Effector CD8-positive, alpha-beta T cell (primary cell): ENCODE measurements at regions not wholly inside any gene's neighbourhood (a gene's known extent, or its start where the extent isn't known, plus 50 kb on each side); places are given as distances from the start of the nearest gene placed in this dataset.

Experiments used
- DNase-seq: peaks from one replicate; lab custom pipeline; 2025; lab: John Stamatoyannopoulos, UW

GRCh38 chr6:6918216-6918983 is 189.4 kb upstream of the RREB1 start:
- DNase-seq, result no peak

DNA sequence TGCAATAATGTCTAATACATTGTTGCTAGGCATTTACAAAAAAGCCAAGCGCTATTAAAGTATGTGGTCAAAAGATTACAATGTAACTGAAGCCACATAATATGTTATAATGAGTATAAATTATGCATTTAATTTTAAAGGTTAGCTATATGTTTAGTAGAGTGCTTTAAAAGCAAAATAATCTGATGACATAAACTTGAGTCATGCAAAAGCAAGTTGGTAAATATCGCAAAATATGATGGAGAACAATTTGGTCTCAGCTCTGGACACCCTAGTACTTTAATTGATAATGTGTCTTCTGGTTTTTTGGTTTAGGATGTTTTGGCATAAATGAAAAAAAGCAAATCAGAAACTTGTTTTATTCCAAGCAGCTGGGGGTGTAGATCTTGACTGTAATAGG is 188.6 kb upstream of the RREB1 start:
- DNase-seq, result no peak

DNA sequence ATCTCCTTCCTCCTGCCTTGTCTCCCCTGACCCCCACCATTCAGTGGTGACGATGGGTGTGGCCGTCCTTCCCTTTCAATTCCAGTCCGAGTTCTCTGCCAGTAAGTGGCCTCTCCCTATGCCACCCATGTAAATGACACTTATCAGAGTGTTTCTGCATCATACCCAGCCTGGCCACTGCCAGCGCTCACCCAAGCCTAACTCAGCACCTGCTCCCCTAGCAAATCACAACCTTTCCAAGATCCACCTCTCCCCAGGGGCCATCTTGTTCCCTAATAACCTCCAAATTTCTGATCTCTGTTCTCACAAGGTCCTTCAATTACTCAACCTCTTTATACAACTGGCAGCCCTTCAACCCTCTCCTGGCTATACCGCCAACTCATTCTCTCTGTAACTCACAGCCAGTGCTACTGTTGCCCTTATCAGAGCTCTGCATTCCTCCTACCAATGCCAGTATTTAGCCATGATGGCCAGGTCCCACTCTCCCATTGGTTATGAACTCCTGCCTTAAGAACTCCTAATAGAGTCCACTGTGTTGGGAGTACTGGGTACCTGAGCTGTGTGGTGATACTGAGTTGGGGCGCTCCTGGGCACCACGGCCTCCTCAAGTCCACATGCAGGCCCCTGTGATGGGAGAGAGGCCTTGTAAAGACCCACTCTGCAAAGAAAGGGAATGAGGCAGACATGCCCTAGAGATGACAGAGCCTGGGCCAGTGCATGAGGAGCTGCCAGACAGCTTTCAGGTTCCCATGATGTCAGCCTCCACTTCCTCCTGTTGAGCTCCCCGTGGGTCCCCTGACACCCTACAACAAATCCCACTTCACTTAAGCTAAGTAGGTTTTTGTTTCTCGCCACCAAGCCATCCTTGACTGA is 187.4 kb upstream of the RREB1 start:
- DNase-seq, result no peak

GRCh38 chr6:6920987-6921313 is 186.8 kb upstream of the RREB1 start:
- no peak for DNase-seq

DNA sequence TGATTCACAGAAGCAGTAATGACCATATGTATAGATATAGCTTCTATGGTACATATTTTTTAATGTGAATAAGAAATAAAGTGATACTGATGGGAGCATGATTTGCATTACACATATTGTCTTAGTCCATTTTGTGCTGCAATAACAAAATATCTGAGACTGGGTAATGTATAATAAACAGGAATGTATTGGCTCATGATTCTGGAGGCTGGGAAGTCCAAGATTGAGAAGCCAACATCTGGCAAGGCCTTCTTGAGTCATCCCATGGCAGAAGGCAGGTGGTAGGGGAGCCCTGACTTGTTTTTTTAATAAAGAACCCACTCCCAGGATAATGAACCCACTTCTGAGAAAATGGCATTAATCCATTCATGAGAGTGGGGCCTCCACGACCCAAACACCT is 185.6 kb upstream of the RREB1 start:
- DNase-seq, result no peak

GRCh38 chr6:6923605-6924004 is 184.2 kb upstream of the RREB1 start:
- DNase-seq, result no peak

DNA sequence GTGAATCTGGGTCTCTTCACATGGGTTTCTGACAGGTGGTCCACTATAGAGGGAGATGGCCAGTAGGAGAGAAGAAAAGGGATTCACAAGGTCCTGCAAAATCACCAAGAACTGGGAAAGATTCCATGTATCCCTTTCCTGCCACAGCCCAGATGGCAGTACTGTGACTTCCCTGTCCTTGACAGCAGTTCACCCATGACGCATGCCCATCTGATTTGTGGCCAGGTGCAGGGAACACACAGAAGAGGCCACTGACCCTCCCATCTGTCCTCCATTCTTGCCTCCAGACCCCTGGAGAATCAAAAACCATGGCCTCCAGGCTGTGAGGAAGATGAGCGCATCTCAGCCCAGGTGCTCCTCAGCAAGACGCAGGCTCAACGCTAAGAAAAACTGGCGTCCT is 183.1 kb upstream of the RREB1 start:
- no peak for DNase-seq

- no peak for DNase-seq
Measured at GRCh38 chr6:6925391-6926164, 182.2 kb upstream of the RREB1 start.

- DNase-seq, result no peak
Measured at GRCh38 chr6:6926856-6927255, 180.9 kb upstream of the RREB1 start.

- no peak for DNase-seq
Measured at GRCh38 chr6:6927521-6928361, 180.0 kb upstream of the RREB1 start.

- no peak for DNase-seq
Measured at GRCh38 chr6:6930223-6930880, 177.4 kb upstream of the RREB1 start.

- no peak for DNase-seq
Measured at GRCh38 chr6:6931071-6932025, 176.4 kb upstream of the RREB1 start.

DNA sequence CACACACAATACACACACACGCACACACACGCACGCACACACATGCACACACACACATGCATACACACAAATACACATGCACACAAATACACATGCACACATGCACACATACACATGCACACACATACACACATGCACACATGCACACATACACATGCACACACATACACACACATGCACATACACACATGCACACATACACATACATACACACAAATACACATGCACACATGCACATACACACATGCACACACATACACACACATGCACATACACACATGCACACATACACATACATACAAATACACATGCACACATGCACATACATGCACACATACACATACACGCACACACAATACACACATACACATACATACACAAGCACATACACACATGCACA is 175.4 kb upstream of the RREB1 start:
- no peak for DNase-seq

DNA sequence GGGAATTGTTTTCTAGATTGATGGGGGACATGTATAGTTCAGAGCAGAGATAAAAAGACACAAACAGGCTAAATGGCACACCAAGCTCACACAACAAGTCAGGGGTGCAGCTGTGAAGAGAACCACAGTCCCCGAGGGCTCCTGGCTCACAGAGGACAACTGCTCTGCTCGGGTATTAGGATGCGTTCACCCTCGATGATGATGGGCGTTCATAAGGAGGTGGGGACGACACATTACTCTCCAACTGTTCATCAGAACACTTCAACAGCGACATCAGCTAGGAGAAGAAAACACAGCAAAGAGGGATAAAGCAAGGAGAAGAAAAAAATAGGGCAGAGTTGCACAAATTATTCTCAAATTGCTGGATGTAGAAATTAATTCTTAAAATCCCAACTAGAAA is 174.8 kb upstream of the RREB1 start:
- DNase-seq, result no peak

DNA sequence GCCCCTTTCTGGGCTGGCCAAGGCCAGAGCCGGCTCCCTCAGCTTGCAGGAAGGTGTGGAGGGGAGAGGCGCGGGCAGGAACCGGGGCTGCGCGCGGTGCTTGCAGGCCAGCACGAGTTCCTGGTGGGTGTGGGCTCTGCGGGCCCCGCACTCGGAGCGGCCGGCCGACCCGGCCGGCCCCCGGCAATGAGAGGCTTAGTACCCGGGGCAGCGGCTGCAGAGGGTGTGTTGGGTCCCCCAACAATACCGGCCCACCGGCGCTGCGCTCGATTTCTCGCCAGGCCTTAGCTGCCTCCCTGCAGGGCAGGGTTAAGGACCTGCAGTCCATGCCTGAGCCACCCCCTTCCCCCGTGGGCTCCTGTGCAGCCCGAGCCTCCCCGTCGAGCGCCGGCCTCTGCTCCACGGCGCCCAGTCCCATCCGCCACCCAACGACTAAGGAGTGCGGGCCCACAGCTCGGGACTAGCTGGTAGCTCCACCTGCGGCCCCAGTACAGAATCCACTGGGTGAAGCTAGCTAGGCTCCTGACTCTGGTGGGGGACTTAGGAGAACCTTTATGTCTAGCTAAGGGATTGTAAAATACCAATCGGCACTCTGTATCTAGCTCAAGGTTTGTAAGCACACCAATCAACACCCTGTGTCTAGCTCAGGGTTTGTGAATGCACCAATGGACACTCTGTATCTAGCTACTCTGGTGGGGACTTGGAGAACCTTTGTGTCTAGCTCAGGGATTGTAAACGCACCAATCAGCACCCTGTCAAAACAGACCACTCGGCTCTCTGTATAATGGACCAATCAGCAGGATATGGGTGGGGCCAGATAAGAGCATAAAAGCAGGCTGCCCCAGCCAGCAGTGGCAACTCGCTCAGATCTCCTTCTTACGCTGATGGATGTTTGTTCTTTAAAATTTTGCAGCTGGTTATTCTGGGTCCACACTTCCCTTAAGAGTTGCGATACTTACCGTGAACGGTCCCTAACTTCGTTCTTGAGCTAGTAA is 167.4 kb upstream of the RREB1 start:
- DNase-seq, result no peak

- DNase-seq, result no peak
Measured at GRCh38 chr6:6941201-6941600, 166.6 kb upstream of the RREB1 start.

DNA sequence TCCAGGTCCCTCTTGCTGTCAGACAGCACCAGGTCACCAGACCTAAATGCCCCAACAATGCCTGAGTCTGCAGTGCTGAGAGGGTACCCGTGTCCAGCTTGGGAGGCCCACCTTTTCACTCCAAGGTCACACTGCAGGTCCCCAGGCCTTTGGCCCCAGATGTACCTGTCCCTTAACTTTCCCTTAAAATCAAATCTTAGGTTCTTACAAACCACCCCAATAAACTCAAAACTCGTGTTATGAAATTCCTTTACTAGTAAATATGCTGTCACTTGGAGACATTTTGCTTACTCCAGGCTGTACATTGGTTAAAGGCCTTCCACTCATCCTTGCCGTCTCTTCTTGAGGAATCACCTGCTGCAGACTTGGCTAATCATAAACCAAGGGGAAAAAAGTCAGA is 165.7 kb upstream of the RREB1 start:
- DNase-seq, result no peak

DNA sequence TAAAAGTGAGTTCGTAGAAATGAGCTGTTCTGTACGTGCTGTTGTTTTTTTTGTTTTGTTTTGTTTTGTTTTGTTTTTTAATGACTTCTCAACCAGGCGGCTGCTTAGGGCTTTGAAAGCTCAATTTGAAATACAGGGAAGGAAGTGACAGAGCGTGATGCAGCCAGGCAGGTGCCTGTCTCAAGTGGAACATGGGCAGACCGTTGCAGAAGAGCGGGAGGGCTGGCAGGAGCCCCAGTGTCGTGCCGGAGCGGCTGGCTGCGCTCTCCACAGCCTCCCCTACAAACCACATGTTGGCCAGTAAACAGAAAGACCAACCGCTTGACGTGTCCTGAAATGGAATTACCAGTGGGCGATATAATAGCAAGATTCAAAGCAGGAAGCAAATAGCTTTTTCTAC is 164.9 kb upstream of the RREB1 start:
- DNase-seq, result no peak

- DNase-seq, result no peak
Measured at GRCh38 chr6:6943421-6943820, 164.3 kb upstream of the RREB1 start.
